RPMI7951 (cell line): ENCODE measurements at regions not wholly inside any gene's neighbourhood (a gene's known extent, or its start where the extent isn't known, plus 50 kb on each side); places are given as distances from the start of the nearest gene placed in this dataset.
A peak's percentile ranks its signal among the peaks of the same experiment; 100 is the strongest.
"Not testable (repeated sequence)": the region's sequence is repeated elsewhere in the genome, so short reads cannot be mapped to it uniquely, and the experiment has no call there.

Experiments
- DNase-seq: peaks from one replicate; pipeline ENCODE4 v3.0.0-alpha.2; 2012; ENCODE audit warnings: low read depth

DNA sequence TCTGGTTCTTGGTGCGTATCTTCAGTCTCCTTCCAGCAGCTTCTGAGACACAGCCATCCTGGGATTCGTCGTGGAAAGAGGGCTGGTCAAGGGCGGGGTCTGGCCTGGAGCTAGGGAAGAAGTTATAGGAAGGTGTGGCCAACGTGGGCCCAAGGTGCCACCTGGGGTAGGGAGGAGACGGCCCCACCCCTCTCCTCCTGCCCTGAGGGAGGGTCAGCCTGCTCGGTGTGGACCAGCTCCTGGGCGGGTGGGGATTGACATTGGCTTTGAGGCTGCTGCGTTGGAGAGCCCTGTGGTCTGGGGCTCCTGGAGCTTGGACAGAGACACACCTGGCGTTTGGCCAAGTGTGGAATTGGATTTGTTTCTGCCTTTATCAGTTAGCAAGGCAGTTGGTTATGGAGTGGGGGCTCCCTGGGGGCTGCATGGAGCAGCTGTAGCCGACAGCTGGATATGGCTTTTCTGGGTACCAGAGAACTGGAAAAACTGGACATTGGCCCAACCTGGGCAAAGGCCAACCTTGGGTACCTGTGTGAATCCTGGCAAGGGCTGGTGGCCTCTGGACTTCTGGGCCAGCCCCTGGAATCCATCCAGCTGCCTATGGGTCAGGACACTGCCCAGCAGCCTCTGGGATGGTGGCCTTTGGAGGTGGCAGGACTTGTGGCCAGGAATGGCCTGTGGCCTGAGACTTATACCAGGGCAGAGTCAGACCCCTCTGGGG, 75.7 kb upstream of the PPP1R26 start:
- no peak for DNase-seq

DNA sequence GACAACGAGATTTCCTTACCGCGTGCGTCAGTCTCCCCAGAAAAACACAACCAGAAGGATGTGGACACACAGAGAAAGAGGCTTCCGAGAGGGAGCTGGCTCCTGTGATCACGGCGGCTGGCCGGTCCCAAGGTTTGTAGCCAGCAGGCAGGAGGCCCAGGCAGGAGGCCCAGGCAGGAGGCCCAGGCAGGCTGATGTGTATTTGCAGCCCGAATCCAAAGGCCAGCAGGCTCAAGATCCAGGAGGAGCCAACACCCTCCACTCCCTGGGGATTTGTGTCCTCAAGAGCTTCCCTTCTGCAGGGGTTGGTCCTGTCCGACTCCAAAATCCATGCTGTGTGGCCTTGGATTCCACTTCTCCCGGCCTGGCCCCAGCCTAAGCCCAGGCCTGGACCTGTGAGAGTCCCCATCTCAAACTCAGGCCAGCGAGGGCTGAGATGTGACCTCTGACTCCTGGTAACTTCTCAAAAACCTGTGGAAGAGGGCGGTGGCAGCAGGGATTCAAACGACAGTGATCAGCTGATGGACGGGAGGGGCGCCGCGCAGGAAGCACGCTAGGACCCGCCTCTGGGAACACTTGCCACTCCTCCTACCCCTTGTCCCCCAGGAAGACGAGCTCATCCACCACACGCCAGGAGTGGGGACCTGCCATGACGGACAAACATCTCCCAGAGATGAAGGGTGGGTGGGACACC, 75.0 kb upstream of the PPP1R26 start:
- DNase-seq: no peak

DNA sequence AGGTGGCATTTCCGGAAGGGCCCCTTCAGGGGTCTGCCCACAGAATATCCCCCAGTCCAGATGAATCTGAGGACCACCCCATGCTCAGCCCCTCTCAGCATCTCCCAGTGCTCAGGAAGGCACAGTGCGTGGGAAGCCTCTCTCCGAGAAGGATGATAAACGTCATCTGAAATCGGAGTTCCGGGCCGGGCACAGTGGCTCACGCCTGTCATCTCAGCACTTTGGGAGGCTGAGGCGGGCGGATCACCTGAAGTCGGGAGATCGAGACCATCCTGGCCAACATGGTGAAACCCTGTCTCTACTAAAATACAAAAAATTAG, 74.5 kb upstream of the PPP1R26 start:
- not testable (repeated sequence) for DNase-seq

DNA sequence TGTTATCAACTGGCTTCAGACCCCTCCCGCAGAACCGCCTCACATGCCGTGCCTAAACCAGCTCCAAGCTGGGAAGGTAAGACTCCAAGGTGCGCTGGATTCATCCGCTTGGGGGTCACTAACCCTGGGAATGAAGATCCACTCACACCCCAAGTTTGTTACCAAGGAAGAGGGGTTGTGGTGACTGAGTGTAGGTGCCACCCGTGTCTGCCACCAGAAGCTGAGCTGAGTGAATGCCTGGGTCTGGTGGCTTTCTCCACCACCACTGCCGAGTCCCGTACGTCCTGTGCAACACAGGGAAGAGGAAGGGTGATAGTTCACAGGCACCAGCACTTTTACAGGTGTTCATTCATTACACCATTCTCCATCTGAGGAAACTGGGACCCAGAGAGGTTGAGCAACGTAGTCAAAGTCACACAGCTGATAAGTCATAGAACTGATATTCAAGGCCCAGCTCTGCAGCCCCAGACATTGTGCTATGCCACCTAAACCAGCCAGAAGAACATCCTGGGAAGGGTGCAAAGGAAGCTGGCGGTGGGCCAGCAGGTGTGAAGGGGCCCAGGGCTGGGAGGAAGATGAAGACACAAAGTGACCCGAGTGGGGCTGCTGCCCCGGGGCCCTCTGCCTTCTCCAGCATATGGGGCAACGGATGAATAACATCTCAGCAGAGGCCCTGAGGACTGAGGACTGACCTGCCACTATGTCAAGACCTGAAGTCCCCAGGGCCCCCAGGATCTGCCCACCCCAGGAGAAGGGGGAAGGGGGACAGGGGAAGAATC, 70.9 kb upstream of the PPP1R26 start:
- DNase-seq: no peak

DNA sequence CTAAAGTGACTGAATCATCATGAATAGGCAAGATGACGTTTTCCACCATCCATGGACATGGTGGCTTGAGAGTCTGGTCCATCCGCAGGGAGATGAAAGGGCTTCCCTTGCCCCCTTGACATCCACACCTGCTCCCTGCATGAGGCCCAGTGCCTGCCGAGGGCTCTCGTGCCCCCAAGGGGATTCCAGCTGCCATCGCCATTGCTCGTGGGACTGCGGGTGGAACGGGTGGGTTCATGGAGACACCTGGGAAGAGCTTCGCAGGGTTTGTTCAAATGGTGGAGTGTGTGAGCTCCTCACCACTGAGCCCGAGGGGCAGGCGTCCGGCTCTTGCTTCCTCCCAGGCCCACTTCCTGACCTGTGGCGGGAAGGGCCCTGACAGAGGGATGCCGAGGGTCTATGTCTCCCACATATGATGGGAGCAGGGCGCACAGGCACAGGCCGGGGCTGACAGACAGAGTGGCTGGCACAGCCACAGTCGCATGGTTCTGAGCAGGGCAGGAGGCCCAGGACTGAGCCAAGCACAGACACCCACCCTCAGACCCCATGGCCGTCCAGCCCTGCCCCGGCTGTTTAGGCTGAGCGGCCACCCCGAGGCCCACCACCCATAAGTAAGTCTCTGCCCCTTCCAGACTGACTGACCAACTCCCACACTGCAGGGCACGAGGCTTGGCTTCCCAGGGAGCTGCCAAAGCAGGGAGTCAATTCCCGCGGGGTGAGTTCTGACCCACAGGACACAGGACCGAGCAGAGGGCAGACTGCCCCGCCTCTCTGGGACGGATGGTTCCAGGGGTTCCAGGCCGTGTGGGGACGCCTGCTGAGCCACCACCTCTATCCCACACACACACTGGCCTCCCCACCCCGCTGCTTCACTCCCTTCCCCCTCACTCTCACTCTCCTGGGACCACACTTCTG, 70.0 kb upstream of the PPP1R26 start:
- DNase-seq: no peak

DNA sequence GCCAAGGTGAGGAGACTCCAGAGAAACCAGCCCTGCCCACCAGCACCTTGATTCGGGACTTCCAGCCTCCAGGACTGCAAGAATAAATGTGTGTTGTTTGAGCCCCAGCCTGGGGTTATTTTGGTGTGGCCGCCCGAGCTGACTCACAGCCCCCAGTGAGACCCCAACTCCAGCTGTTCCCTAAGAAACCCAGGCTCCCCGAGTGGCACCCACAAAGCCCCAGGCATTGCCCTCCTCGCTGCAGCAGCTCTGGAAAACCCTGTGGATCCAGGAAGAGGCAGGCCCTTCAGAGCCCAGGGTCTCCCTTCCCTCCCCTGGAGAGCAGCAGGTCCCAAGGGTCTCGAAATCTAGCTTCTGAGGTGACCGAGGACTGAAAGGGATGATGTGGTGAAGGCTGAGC, 69.2 kb upstream of the PPP1R26 start:
- no peak for DNase-seq

DNA sequence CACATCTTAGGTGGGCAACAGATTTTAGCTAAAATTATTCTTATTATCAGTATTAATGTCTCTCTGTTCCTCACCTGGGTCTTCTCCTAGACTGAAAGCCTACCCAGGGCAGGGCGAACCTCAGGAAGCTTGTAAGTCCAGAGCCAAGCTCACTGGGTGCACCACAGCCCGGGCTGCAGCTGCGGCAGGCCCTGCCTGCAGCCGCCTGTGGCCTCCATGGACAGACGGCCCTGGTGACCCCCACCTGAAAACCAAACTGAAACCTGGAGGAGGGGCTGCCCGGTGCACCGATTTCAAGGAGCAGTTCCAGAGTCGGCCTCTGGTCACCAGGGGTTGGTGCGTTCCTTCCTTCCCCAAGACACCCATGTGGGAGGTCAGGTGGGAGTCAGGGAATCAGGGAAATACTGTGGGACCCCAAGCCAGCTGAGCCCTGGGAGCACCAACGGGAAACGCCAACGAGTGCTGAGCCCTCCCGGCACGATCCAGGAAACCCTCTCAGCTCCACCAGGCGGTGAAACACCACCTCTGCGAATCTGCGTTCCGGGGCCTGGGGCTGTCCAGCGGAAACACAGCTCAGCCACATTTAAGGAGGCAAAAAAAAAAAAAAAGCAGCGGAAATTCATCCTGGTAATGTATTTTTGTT, 68.6 kb upstream of the PPP1R26 start:
- DNase-seq: peak; percentile 8

DNA sequence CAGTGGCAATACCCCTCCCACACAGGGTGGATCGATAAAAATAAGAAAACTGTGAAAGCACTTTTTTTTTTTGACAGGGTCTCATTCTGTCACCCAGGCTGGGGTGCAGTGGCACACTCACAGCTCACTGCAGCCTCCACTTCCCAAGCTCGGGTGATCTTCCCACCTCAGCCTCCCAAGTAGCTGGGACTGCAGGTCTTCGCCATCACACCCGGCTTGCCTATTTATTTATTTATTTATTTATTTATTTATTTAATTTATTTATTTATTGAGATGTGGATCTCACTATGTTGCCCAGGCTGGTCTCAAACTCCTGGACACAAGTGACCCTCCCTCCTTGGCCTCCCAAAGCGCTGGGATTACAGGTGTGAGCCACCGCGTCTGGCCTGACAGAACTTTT, 68.0 kb upstream of the PPP1R26 start:
- not testable (repeated sequence) for DNase-seq

DNA sequence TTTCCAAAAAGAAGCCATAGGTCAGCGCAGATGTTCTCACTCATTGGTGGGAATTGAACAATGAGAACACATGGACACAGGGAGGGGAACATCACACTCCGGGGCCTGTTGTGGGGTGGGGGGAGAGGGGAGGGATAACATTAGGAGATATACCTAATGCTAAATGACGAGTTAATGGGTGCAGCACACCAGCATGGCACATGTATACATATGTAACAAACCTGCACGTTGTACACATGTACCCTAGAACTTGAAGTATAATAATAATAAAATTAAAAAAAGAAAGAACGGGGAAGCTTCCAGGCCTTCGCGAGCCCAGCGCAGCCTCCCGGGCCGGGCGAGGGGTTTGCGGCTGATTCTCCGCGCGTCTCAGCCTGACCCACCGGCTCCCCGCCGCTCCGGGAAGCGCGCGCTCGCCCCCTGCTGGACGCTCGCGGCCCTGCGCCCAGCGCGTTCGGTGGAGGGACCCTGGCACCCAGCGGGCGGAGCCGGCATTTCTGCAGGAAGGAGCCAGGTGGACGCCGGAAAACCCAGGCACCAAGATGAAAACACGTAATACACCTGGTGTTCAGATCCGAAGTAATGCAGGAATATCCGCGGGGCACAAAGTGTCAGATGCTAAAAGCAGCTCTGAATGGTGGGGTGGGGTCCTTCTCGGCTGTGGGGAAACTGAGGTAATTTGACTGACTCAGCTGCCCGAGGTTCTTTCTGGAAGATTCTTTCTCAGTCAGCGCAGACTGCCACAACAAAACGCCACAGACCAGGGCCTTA, 67.1 kb upstream of the PPP1R26 start:
- peak; percentile 33 for DNase-seq

DNA sequence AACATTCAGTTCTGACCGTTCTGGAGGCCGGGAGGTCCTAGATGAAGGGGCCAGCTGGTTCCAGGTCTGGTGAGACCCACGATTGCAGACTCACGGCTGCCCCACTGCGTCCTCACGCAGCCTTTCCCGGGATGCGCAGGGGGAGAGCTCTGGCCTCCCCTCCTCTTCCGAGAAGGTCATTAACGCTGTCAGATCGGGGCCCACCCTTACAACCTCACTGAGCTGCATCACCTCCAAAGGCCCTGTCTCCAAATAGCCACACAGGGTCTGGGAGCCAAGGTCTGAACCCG, 66.6 kb upstream of the PPP1R26 start:
- DNase-seq: no peak

DNA sequence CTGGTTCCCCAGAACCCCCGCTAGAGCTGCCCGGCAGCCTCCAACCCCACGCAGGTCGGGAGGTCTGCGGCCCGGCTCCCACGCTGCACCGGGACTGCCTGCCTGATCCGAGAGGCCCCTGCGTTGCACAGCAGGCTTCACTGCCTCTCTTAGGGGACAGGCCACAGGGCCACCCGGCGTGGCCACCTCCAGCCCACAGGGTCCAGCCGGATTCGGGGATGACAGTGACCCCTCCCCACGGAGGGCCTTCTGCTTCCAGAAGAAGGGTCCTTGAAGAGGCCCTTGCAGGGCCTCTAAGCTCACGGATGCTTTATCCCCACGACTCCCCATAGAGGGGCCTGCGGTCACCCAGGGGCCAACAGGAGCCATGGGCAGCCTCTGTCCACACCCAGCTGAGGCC, 66.1 kb upstream of the PPP1R26 start:
- no peak for DNase-seq

DNA sequence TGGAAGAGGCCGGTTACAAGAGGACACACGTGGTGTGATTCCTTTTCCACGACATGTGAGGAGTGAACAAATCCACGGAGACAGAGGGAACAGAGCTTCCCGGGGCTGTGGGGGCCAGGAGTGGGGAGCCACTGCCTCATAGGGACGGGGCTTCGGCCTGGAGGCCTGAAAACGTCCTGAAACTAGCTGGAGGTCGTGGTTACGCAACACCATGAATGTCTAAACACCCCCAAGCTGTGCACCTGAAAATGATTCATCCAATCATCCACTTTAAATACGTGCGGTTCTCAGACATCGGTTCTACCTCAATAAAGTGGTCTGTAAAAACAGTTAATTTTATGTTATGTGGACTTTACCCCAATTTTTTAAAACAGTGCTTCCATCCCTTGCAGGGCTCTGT, 65.3 kb upstream of the PPP1R26 start:
- peak; percentile 11 for DNase-seq

DNA sequence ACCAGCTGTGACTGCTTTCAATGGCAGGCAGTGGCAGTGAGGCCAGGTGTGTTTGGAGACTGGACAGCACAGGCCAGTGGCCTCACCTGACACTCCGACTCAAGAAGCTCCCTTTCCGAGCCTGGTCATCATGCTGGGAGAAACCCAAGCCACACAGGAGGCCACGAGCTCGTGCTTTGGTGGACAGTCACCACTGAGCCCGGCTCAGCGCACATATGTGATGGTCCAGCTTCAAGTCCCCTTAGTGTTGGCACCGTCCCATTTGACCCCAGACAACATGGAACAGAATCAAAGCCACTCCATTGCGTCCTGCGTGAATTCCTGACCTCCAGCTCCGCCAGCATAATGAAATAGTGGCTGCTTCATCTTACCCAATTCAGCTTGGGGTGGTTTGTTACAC, 64.0 kb upstream of the PPP1R26 start:
- DNase-seq: no peak

DNA sequence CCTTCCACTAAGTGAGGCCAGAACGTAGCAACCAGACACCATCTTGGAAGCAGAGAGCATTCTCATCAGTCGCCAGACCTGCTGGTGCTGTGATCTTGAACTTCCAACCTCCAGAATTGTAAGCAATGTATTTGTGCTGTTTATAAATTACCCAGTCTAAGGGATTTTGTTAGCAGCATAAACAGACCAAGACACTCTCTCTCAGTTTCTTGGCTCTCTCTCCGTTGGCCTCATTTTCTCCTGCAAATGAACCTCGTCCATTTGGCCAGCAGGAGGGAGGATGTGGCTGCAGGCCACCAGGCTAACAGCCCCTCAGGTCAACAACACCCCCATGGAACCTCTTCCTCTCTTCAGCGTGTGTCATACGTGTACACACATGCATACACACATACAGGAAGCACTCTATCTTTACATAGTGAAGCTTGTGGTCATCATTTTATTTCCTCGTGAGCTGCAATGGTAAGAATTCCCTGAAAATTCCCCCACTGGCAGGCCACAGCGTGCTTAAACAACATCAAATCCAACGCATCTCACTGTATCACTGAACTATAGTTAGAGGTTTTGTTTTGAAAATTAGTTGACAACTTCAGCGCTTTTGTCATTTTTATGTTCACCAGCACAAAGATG, 62.8 kb upstream of the PPP1R26 start:
- no peak for DNase-seq

DNA sequence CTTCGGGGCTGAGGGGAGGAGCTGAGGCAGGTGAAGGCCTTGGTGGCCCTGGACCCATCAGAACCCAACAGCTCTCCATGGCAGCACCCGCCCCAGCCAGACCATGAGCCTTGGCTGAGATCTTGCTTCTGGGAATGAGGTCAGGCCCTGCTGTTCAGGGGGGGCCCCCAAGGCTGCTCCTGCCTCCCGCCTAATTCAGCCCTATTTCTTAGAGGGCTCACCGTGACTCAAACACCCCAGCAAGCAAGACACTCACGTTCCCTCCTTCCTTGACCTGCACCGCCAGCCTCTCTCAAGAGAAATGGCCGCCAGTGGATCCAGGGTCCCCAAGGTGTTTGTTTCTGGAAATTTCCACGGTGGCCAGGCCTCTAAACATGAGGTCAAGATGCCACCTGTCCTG, 61.4 kb upstream of the PPP1R26 start:
- DNase-seq: no peak

DNA sequence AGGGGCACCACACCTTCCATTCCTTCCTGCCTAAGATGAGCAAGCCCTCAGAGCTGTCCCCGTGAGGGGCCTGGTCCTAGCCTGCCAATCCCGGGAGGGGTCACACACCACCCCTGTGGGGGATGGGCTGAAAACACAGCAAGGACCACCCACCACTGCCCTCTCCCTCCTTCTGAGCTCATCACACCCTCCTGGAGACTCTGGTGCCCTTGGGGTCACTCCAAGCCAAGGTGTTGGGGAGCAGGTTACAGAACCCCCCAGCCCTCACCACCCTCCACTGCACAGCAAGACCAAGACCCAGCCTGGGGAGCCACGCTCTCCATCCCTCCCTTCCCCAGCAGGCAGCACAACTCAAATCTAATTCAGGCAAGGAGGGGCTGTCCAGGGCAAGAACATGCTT, 60.5 kb upstream of the PPP1R26 start:
- no peak for DNase-seq

DNA sequence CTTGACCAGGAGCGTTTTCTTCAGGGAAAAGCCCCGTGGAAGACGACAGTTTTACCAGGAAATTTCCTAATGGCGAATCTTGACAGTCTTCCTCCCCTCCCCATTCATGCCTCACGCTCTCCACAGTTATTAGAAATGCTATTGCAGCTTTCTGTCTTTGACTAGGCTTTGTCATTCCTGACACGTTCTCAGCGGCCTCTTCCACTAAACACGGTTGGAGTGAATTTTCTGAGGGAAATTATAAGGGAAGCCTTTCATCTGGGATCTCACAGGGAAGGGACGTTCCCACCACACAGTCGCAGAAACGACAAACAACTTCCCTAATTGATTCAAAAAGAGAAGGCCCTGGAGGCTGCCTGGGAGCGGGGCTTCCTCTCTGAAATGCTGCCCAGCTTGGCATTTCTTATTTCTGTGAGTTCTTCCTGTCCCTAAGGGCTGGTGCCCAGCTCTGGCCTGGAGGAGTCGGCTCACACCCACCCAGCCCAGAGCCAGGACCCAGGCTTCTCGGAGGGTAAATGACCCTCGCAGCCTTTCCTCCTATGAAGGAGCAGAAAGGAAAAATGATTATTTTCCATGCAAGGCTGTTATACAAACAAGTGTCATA, 57.1 kb upstream of the PPP1R26 start:
- DNase-seq: no peak

DNA sequence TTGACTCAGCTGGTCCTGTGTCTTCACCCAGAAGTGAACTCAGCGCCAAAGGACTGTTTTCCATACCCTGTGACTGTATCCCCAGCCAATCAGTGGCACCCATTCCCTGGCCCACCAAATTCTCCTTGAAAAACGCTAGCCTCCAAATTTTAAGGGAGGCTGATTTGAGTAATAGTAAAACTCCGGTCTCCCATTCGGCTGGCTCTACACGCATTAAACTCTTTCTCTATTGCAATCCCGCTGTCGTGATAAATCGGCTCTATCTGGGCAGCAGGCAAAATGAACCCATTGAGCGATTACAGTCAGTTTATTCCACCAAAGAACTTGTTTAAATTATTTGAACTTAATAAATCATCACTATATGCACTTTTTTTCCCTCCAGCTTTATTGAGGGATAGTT, 55.9 kb upstream of the PPP1R26 start:
- DNase-seq: no peak
